Central memory CD8-positive, alpha-beta T cell (primary cell): ENCODE measurements at regions not wholly inside any gene's neighbourhood (a gene's known extent, or its start where the extent isn't known, plus 50 kb on each side); places are given as distances from the start of the nearest gene placed in this dataset.

ENCODE experiments used
- ATAC-seq: fragments of 150-1000 bp; cut with Tn5 transposase; replicated peaks from 2 replicates; pipeline ENCODE4 v1.10.0; 2022; ENCODE audit warnings: mild to moderate bottlenecking, moderate FRiP score, moderate number of reproducible peaks; ENCODE audit not compliant: poor library complexity, severe bottlenecking; ENCODE audit errors: extremely low read depth
- DNase-seq, 2 donors: peaks; one replicate each; pipeline ENCODE4 v3.0.0; 2021; ENCODE audit warnings: low spot score in 2 of 2
- H3K27ac Mint-ChIP-seq: one replicate; pipeline ENCODE4 v1.8.0; 2022; ENCODE audit warnings: low read depth, mild to moderate bottlenecking, moderate library complexity, mixed read lengths
- H3K27me3 Mint-ChIP-seq: one replicate; pipeline ENCODE4 v1.8.0; 2022; ENCODE audit warnings: mixed read lengths
- H3K36me3 Mint-ChIP-seq: one replicate; pipeline ENCODE4 v1.8.0; 2022; ENCODE audit warnings: mild to moderate bottlenecking, moderate library complexity, mixed read lengths; ENCODE audit not compliant: insufficient read depth
- H3K4me1 Mint-ChIP-seq: one replicate; pipeline ENCODE4 v1.8.0; 2022; ENCODE audit warnings: mixed read lengths
- H3K4me3 Mint-ChIP-seq: one replicate; pipeline ENCODE4 v1.8.0; 2022; ENCODE audit warnings: mild to moderate bottlenecking, moderate library complexity, mixed read lengths
- H3K9me3 Mint-ChIP-seq: one replicate; pipeline ENCODE4 v1.8.0; 2022; ENCODE audit warnings: mixed read lengths

DNA sequence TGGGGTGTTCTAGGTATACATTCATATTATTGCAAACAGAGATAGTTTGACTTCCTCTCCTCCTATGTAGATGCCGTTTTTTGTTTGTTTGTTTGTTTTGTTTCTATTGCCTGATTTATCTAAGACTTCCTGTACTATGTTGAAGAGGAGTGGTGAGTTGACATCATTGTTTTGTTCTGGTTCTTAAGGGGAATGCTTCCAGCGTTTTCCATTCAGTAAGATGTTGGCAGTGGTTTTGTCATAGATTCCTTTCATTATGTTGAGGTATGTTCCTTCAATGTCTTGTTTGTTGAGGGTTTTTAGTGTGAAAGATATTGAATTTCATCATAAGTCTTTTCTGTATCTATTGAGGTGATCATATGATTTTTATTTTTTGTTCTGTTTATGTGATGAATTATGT is 401.6 kb upstream of the EPHA5 start:
- H3K9me3 Mint-ChIP-seq, result peaks cover 31% of the 10 kb centered on the region
- no peak overlapping the region for H3K27ac Mint-ChIP-seq
- DNase-seq (no peak), ATAC-seq (no peak)
- no peaks in the 10 kb centered on the region for H3K4me1 Mint-ChIP-seq
- no peak overlapping the region for H3K4me3 Mint-ChIP-seq
- H3K27me3 Mint-ChIP-seq, result no peaks in the 10 kb centered on the region
- H3K36me3 Mint-ChIP-seq, result no peaks in the 10 kb centered on the region

DNA sequence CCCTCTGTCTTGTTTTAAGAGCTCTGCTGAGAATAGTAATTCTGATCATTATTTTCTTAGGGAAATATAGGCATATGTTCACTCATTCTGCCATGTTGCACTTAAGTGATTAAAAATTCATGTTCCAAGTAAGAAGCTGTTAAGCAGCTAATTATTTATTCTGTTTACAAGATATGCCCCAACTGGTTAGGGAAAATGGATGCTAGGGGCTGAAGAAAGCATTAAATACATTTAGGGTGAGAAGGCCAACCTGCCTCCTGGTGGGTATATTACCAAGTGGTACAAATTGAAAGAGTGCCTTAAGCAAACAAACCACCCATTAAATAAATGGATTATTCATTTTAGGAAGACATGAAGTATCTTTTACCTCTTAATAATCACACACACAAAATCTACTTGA is 392.6 kb upstream of the EPHA5 start:
- Mint-ChIP-seq H3K9me3 (peaks cover 21% of the 10 kb centered on the region), H3K27me3 (no peaks in the 10 kb centered on the region), H3K36me3 (peaks cover 1% of the 10 kb centered on the region), H3K4me1 (no peaks in the 10 kb centered on the region), H3K4me3 (no peak overlapping the region), H3K27ac (no peak overlapping the region)
- ATAC-seq, result no peak
- no peak for DNase-seq

DNA sequence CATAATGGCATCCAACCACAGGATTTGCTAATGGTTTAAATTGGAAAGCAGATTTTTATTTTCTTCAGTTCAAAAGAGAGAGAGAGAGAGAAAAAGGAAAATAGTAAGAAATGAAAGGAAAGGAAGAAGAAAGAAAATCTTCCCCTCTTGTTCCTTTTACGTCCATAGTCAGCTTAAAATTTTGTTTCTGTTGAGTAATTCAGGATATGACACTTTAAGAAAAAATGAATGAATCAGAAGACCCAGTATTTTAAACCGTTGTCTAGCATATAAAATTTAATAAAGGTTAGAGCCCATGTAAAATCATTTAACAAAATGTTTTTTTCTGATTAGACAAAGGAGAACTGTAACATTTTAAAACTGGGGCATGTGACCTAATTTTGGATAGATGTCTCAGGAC is 391.8 kb upstream of the EPHA5 start:
- no peak for ATAC-seq
- Mint-ChIP-seq H3K27me3 (no peaks in the 10 kb centered on the region), H3K9me3 (peaks cover 25% of the 10 kb centered on the region)

DNA sequence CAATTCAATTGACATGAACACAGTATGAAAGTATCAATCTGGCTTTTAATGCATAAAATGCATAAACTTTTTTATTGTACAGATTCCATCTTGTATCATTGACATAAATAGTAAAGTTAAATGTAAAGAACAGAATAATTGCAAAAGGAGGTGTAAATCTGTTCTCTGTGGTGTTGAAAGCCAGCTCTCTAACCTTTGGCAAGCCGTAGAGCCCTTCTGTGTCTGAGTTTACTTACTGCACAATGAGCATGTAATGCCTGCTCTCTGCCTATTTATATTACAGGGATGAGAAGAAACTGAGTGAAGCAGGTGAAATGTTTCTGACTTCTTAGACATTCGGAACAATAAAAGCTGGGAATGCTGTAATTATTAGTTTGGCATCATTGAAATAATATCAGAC is 389.3 kb upstream of the EPHA5 start:
- H3K9me3 Mint-ChIP-seq, result peaks cover 35% of the 10 kb centered on the region
- peaks cover 1% of the 10 kb centered on the region for H3K36me3 Mint-ChIP-seq
- H3K27ac Mint-ChIP-seq, result no peak overlapping the region
- no peak overlapping the region for H3K4me3 Mint-ChIP-seq
- DNase-seq (no peak), ATAC-seq (no peak)
- H3K4me1 Mint-ChIP-seq, result no peaks in the 10 kb centered on the region
- no peaks in the 10 kb centered on the region for H3K27me3 Mint-ChIP-seq

More for the DNA sequence above, 391.8 kb upstream of the EPHA5 start:
- no peak overlapping the region for H3K4me3 Mint-ChIP-seq
- DNase-seq, result no peak
- H3K27ac Mint-ChIP-seq, result no peak overlapping the region
- peaks cover 1% of the 10 kb centered on the region for H3K36me3 Mint-ChIP-seq
- H3K4me1 Mint-ChIP-seq, result no peaks in the 10 kb centered on the region

DNA sequence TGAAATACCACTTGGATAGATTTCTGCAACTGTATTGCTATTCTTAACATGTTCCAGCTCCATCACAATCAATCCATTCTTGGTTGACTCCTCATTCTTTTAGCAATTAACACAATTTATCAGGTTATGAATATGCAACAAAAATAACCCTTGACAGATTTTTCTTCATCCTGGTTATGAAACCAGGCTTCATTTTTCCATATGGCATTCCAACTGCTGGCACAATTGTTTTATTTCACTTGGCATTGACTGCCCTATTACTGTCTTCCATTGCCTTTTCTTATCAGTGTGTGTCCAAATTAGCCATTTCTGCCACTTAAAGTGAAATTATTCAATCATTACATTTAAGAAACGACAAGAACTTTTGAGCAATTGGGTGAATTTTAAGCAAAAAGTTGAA is 388.8 kb upstream of the EPHA5 start:
- H3K27me3 Mint-ChIP-seq, result no peaks in the 10 kb centered on the region
- H3K36me3 Mint-ChIP-seq, result peaks cover 1% of the 10 kb centered on the region
- H3K9me3 Mint-ChIP-seq, result peaks cover 35% of the 10 kb centered on the region
- no peak overlapping the region for H3K4me3 Mint-ChIP-seq
- ATAC-seq (no peak), DNase-seq (no peak)
- no peak overlapping the region for H3K27ac Mint-ChIP-seq
- no peaks in the 10 kb centered on the region for H3K4me1 Mint-ChIP-seq

DNA sequence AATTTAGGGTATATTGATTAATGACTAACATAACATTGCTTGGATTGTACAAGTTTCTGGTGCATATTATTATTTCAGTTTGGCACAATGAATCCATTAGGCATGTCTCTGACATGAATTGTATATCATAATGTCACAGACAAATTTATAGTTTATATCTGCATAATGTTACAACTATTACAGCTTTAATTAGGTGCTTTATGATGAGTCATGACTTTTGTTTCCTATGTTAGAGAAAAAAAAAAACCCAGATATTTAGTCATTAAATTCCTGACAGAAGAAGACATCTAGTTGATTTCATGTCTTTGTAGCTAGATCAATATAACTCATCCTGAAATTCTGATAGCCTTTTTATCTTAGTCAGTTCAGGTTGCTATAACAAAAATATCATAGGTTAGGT is 385.7 kb upstream of the EPHA5 start:
- Mint-ChIP-seq H3K27ac (no peak overlapping the region), H3K36me3 (peaks cover 1% of the 10 kb centered on the region), H3K4me3 (no peak overlapping the region), H3K4me1 (no peaks in the 10 kb centered on the region), H3K27me3 (no peaks in the 10 kb centered on the region), H3K9me3 (peaks cover 35% of the 10 kb centered on the region)
- ATAC-seq, result no peak
- no peak for DNase-seq

DNA sequence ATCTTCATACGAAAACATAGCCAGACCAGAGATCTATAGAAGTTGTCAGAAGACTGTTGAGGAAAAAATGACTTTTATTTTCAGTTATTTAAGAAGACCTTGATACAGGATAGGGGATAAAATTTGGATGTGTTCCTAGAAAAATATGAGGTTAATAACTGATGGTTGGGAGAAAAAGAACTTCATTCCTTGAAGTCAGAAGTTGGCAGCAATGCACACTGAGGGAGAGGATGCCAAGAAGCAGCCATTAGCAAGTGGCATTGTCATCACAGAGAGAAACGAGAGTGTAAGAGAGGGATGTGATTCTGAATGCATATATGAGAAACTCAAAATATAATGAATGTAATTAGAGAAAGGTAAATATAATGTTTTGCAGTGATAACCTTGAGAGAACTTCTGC is 382.1 kb upstream of the EPHA5 start:
- Mint-ChIP-seq H3K4me3 (no peak overlapping the region), H3K27me3 (no peaks in the 10 kb centered on the region), H3K27ac (no peak overlapping the region), H3K4me1 (no peaks in the 10 kb centered on the region), H3K9me3 (peaks cover 31% of the 10 kb centered on the region), H3K36me3 (no peaks in the 10 kb centered on the region)
- ATAC-seq (no peak), DNase-seq (no peak)

DNA sequence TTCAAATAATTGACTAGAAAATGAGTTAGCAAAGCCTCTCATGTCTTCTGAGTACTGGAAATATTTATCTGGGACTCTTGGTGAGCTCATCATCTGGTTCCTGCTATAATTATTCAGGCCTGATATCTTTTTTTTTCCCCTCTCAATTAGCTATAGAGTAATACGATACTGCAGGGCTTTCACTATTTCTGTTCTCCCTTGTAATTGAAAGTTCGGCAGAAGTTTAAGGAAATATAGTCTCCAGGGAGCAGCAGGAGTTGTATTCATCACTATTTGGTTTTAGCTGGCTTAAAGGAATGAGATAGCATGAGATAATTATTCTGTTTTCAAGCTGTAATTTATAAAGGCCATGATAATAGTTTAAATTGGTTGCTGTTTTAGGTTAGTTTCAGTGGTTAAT is 378.6 kb upstream of the EPHA5 start:
- no peaks in the 10 kb centered on the region for H3K27me3 Mint-ChIP-seq
- peaks cover 1% of the 10 kb centered on the region for H3K36me3 Mint-ChIP-seq
- peaks cover 20% of the 10 kb centered on the region for H3K9me3 Mint-ChIP-seq
- no peak overlapping the region for H3K4me3 Mint-ChIP-seq
- no peak overlapping the region for H3K27ac Mint-ChIP-seq
- no peak for DNase-seq
- H3K4me1 Mint-ChIP-seq, result no peaks in the 10 kb centered on the region
- no peak for ATAC-seq

DNA sequence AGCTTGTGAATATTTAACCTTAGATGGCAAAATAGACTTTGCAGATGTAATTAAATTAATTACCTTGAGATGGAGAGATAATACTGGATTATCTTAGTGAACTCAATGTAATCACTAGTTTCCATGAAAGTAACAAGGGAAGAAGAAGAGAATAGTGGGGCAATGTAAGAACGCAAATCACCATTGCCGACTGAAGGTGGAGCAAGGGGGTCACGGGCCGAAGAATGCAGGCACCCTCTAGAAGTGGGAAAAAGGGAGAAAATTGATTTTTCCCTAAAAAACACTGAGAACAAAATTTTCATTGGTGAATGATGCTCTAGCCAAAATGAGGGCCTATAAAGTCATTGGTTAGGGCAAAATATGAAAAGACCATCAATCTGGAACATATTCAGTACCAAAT is 375.6 kb upstream of the EPHA5 start:
- H3K27me3 Mint-ChIP-seq, result no peaks in the 10 kb centered on the region

DNA sequence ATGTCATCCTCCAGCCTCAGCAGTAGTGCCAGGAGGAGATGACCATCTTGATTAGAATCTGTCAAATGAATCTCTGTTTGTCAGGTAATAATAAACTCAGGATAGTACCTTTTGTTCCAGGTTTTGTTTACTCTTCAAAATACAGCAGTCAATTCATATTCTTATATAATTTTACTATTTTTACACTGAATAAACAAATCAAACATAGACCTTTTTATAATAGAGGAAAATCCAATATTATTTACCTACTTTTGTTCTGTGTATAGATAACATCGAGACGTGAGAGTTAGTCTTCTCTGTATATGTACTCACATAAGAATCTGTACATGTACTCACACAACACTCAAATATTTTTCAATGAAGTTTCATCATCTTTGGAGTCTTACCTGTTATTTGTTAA is 365.4 kb upstream of the EPHA5 start:
- ATAC-seq, result no peak

More for the DNA sequence above, 375.6 kb upstream of the EPHA5 start:
- H3K27ac Mint-ChIP-seq, result no peak overlapping the region
- H3K4me1 Mint-ChIP-seq, result no peaks in the 10 kb centered on the region
- H3K9me3 Mint-ChIP-seq, result peaks cover 19% of the 10 kb centered on the region
- ATAC-seq (no peak), DNase-seq (no peak)
- H3K4me3 Mint-ChIP-seq, result no peak overlapping the region
- H3K36me3 Mint-ChIP-seq, result peaks cover 1% of the 10 kb centered on the region

DNA sequence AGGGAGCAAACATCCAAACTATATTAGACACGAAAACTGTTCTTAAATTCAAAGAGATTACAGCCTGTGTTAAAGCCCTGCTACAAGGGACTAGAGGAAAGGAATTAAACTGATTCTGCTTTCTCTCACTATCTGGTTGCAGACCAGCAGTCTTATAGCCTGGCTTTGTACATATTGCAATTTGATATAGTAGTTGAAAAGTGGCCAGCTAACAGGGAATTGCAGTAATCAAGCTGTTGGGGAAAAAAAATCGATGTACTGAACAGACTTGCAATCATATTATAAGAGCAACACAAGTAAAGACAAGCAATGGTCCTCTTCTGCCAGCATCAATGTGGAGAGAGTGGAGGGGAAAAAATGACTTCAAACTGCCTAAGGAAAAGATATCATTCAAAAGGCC is 364.4 kb upstream of the EPHA5 start:
- ATAC-seq (no peak), DNase-seq (no peak)
- Mint-ChIP-seq H3K4me1 (no peaks in the 10 kb centered on the region), H3K36me3 (no peaks in the 10 kb centered on the region), H3K27ac (no peak overlapping the region), H3K4me3 (no peak overlapping the region), H3K9me3 (peaks cover 17% of the 10 kb centered on the region), H3K27me3 (no peaks in the 10 kb centered on the region)

More for the DNA sequence above, 365.4 kb upstream of the EPHA5 start:
- Mint-ChIP-seq H3K9me3 (peaks cover 13% of the 10 kb centered on the region), H3K27me3 (no peaks in the 10 kb centered on the region), H3K4me3 (no peak overlapping the region), H3K4me1 (no peaks in the 10 kb centered on the region), H3K27ac (no peak overlapping the region), H3K36me3 (no peaks in the 10 kb centered on the region)
- no peak for DNase-seq

DNA sequence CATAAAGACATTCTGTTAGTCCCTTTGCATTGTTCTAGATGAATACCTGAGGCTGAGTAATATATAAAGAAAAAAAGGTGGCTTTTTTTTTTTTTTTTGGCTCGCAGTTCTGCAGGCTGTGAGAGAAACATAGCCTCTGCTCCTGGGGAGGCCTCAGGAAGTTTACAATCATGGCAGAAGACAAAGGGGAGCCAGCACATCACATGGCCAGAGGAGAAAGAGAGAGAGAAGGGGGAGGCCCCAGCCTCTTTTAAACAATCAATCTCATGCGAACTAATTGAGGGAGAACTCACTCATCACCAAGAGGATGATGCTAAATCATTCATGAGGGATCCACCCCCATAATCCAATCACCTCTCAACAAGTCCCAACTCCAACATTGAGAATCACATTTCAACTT is 364.0 kb upstream of the EPHA5 start:
- ATAC-seq, result no peak
- no peaks in the 10 kb centered on the region for H3K36me3 Mint-ChIP-seq
- no peak overlapping the region for H3K4me3 Mint-ChIP-seq
- H3K4me1 Mint-ChIP-seq, result no peaks in the 10 kb centered on the region
- no peaks in the 10 kb centered on the region for H3K27me3 Mint-ChIP-seq
- H3K27ac Mint-ChIP-seq, result no peak overlapping the region
- DNase-seq, result no peak
- H3K9me3 Mint-ChIP-seq, result peaks cover 17% of the 10 kb centered on the region

DNA sequence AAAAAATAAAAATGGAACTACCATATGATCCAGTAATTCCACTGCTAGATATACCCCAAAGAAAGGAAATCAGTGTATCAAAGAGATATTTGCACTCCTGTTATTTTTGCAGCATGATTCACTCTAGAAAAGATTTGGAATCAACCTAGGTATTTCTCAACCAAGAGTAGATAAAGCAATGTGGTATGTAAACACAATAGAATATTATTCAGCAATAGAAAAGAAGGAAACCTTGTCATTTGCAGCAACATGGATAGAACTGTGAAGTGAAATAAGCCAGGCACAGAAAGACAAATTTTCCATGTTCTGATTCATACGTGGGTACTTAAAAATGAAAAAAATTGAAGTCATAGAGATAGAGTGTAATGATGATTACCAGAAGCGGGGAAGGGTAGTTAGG is 362.3 kb upstream of the EPHA5 start:
- H3K27me3 Mint-ChIP-seq, result no peaks in the 10 kb centered on the region
- H3K4me1 Mint-ChIP-seq, result no peaks in the 10 kb centered on the region
- no peak overlapping the region for H3K4me3 Mint-ChIP-seq
- DNase-seq (no peak), ATAC-seq (no peak)
- no peak overlapping the region for H3K27ac Mint-ChIP-seq
- H3K9me3 Mint-ChIP-seq, result peaks cover 17% of the 10 kb centered on the region
- H3K36me3 Mint-ChIP-seq, result no peaks in the 10 kb centered on the region

DNA sequence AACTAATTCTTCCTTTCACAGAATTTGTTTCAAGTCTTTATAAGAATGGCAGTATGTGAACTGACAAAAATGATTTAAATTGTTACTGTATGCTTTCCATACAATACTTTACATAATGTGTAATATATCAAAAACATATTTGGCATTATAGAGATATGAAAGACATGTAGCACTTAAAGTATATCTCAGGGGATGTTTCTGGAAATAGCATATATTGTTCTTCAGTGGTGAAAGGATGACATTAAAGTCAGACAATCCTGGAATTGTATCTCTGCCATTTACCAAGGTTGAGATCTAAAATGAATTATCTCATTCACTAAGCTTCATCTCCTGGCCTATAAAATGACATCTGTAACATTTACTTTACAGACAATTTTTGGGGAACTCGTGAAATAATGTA is 358.4 kb upstream of the EPHA5 start:
- no peaks in the 10 kb centered on the region for H3K4me1 Mint-ChIP-seq
- H3K9me3 Mint-ChIP-seq, result peaks cover 18% of the 10 kb centered on the region
- no peaks in the 10 kb centered on the region for H3K36me3 Mint-ChIP-seq
- no peaks in the 10 kb centered on the region for H3K27me3 Mint-ChIP-seq
- no peak overlapping the region for H3K4me3 Mint-ChIP-seq
- H3K27ac Mint-ChIP-seq, result no peak overlapping the region
- ATAC-seq, result no peak
- DNase-seq, result no peak
